AG04450 (cell line): ENCODE measurements at regions not wholly inside any gene's neighbourhood (a gene's known extent, or its start where the extent isn't known, plus 50 kb on each side); places are given as distances from the start of the nearest gene placed in this dataset.

Source experiments
- CTCF ChIA-PET: fragments of 300-600, 350-600 bp; formaldehyde crosslinking; extraction: SDS; loops from one replicate; lab custom pipeline; 2022; ENCODE audit warnings: antibody characterized with exemption, inconsistent platforms; lab: Charles Lee
- POLR2A ChIA-PET: fragments of 350-600 bp; formaldehyde crosslinking; extraction: SDS; loops from one replicate; lab custom pipeline; 2021; ENCODE audit warnings: antibody characterized with exemption, inconsistent platforms; lab: Yijun Ruan, JAX
- DNase-seq: peaks from one replicate; pipeline ENCODE4 v3.0.0-alpha.2; 2011; ENCODE audit warnings: low read depth, low spot score
- H3K27ac ChIP-seq: one replicate; pipeline ENCODE4 v1.5.1; 2012; ENCODE audit warnings: low read depth, low read length, control low read depth
- H3K27me3 ChIP-seq: one replicate; pipeline ENCODE4 v1.6.0; 2012; ENCODE audit warnings: low read length; ENCODE audit not compliant: control insufficient read depth, insufficient read depth
- H3K4me3 ChIP-seq: 2 replicates; pipeline ENCODE4 v1.5.1; 2011; ENCODE audit warnings: mild to moderate bottlenecking, low read depth, low read length, control low read depth
- H3K9me3 ChIP-seq: 2 replicates; pipeline ENCODE4 v1.5.1; 2012; ENCODE audit warnings: low read length; ENCODE audit not compliant: control insufficient read depth, insufficient read depth
- TF ChIP-seq, protein P1 (sequence below): IDR thresholded peaks from 2 replicates; pipeline ENCODE4 v1.5.1; 2011; ENCODE audit warnings: low read depth, low read length, control low read depth, inconsistent platforms

GRCh38 chr1:96291468-96291867 lies 430.1 kb upstream of the PTBP2 start:
- Histone ChIP-seq H3K27ac (no peak overlapping the region), H3K27me3 (no peaks in the 10 kb centered on the region), H3K9me3 (peaks cover 3% of the 10 kb centered on the region; the same call in 1 of the 2 replicates), H3K4me3 (no peak overlapping the region)
- ChIA-PET POLR2A (no interaction called here), CTCF (no interaction called here)
- TF ChIP-seq, protein P1, sequence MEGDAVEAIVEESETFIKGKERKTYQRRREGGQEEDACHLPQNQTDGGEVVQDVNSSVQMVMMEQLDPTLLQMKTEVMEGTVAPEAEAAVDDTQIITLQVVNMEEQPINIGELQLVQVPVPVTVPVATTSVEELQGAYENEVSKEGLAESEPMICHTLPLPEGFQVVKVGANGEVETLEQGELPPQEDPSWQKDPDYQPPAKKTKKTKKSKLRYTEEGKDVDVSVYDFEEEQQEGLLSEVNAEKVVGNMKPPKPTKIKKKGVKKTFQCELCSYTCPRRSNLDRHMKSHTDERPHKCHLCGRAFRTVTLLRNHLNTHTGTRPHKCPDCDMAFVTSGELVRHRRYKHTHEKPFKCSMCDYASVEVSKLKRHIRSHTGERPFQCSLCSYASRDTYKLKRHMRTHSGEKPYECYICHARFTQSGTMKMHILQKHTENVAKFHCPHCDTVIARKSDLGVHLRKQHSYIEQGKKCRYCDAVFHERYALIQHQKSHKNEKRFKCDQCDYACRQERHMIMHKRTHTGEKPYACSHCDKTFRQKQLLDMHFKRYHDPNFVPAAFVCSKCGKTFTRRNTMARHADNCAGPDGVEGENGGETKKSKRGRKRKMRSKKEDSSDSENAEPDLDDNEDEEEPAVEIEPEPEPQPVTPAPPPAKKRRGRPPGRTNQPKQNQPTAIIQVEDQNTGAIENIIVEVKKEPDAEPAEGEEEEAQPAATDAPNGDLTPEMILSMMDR = no peak
- DNase-seq = no peak

DNA sequence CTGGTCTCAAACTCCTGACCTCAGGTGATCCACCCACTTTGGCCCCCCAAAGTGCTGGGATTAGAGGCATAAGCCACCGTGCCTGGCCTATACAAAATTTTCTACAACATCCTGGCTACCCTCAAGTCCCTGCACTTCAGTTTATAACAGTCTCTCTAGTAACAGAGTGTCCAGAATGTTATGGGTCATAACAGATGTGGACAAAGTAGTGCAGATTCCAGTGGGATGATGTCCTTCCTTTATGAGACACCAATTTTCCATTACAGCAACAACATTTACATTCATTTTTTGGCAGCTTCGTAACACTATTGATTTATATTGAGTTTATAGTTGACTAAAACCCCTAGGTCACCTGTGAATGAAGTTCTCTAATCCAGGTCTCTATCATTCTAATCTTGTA lies 429.4 kb upstream of the PTBP2 start:
- DNase-seq = no peak
- H3K27me3 ChIP-seq = no peaks in the 10 kb centered on the region
- peaks cover 3% of the 10 kb centered on the region; the same call in 1 of the 2 replicates for H3K9me3 ChIP-seq
- TF ChIP-seq, protein P1 = no peak
- ChIA-PET CTCF (no interaction called here), POLR2A (no interaction called here)
- no peak overlapping the region for H3K4me3 ChIP-seq
- H3K27ac ChIP-seq = no peak overlapping the region

GRCh38 chr1:96296991-96297390 lies 424.6 kb upstream of the PTBP2 start:
- no peaks in the 10 kb centered on the region for H3K27me3 ChIP-seq
- DNase-seq = no peak
- no peak overlapping the region for H3K4me3 ChIP-seq
- POLR2A ChIA-PET = no interaction called here
- TF ChIP-seq, protein P1 = no peak
- CTCF ChIA-PET = no interaction called here
- no peak overlapping the region for H3K27ac ChIP-seq
- H3K9me3 ChIP-seq = no peaks in the 10 kb centered on the region

DNA sequence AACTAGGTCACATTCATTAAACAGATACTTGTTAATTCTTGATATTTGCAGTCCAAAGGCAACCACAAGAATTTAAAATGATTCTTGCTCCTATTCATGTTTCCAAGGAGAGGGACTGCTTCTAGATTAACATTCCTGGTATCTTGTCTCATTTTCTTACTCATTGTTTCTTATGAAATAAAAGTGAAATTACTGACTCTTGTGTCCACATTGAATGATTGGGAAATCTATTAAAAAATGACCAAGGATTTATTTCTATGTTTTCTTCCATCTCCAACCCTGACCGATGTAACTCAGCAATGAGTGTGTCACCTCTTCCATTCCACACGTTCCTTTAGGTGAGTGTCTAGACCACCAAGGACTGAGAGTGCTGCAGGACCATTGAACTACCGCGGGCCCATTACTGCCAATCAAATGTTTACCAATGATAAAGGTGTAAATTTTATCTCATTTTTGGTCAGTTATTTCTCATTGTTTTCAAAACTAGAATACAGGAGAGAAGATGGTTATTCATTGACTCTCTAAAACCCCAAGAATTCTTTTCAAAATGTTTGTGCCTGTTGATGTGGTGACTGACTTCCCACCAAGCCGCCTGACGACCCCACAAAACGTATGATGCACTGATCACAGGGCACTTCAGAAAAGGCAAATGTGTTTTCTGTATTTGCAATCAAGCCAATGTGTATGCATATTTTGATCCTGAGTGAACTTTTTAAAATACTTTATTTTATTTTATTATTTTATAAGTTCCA lies 414.6 kb upstream of the PTBP2 start:
- H3K27ac ChIP-seq = no peak overlapping the region
- CTCF ChIA-PET = no interaction called here
- TF ChIP-seq, protein P1 = no peak
- POLR2A ChIA-PET = no interaction called here
- no peaks in the 10 kb centered on the region for H3K9me3 ChIP-seq
- no peaks in the 10 kb centered on the region for H3K27me3 ChIP-seq
- DNase-seq = peak; percentile 13
- H3K4me3 ChIP-seq = no peak overlapping the region

DNA sequence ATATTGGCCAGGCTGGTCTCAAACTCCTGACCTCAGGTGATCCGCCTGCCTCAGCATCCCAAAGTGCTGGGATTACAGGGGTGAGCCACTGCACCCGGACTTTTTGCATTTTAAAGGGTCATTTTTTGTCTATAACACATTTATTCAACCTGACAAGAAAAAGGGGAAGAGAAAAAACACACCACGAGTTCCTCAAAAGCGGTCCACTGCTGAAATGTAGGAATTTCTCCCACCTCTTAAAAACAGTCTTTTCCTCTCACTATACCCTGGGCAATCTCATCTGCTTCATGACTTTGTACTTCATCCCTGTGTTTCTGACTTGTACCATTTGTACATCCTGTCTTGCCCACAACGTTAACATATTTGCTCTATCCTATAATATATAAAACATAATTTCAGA lies 413.3 kb upstream of the PTBP2 start:
- CTCF ChIA-PET = no interaction called here
- Histone ChIP-seq H3K9me3 (no peaks in the 10 kb centered on the region), H3K27me3 (no peaks in the 10 kb centered on the region), H3K4me3 (no peak overlapping the region), H3K27ac (no peak overlapping the region)
- POLR2A ChIA-PET = no interaction called here
- TF ChIP-seq, protein P1 = no peak
- no peak for DNase-seq
